Hepatocyte (in vitro differentiated cells): ENCODE measurements at regions not wholly inside any gene's neighbourhood (a gene's known extent, or its start where the extent isn't known, plus 50 kb on each side); places are given as distances from the start of the nearest gene placed in this dataset.
"Not testable (repeated sequence)": the region's sequence is repeated elsewhere in the genome, so short reads cannot be mapped to it uniquely, and the experiment has no call there.

Experiments
- DNase-seq: peaks from one replicate; pipeline ENCODE4 v3.0.0-alpha.2; 2016; ENCODE audit warnings: low spot score
- H2AFZ ChIP-seq: fragments of 200-600 bp; sonication (generic); 2 replicates; pipeline ENCODE4 v1.6.0; 2016; ENCODE audit warnings: antibody characterized with exemption, mild to moderate bottlenecking
- H3K27ac ChIP-seq: fragments of 200-600 bp; sonication (generic); 2 replicates; pipeline ENCODE4 v1.5.1; 2016; ENCODE audit warnings: mild to moderate bottlenecking
- H3K27me3 ChIP-seq: fragments of 200-600 bp; sonication (generic); 2 replicates; pipeline ENCODE4 v1.6.1; 2016
- H3K36me3 ChIP-seq: fragments of 200-600 bp; sonication (generic); replicated peaks from 2 replicates; pipeline ENCODE4 v1.5.1; 2016; ENCODE audit warnings: low read depth; ENCODE audit not compliant: insufficient read depth
- H3K4me1 ChIP-seq: fragments of 200-600 bp; sonication (generic); 2 replicates; pipeline ENCODE4 v1.5.1; 2016; ENCODE audit warnings: mild to moderate bottlenecking, moderate library complexity; ENCODE audit not compliant: insufficient read depth
- H3K4me2 ChIP-seq: fragments of 200-600 bp; sonication (generic); 2 replicates; pipeline ENCODE4 v1.6.0; 2016
- H3K4me3 ChIP-seq: fragments of 200-600 bp; sonication (generic); 2 replicates; pipeline ENCODE4 v1.5.1; 2016; ENCODE audit warnings: mild to moderate bottlenecking
- H3K79me2 ChIP-seq: fragments of 200-600 bp; sonication (generic); 2 replicates; pipeline ENCODE4 v1.6.0; 2017; ENCODE audit warnings: mild to moderate bottlenecking
- H3K9me2 ChIP-seq: fragments of 200-600 bp; sonication (generic); replicated peaks from 2 replicates; pipeline ENCODE4 v1.6.0; 2017; ENCODE audit warnings: mild to moderate bottlenecking; ENCODE audit not compliant: insufficient read depth
- H3K9me3 ChIP-seq: fragments of 200-600 bp; sonication (generic); 2 replicates; pipeline ENCODE4 v1.5.1; 2016; ENCODE audit warnings: low read depth, mild to moderate bottlenecking
- H4K20me1 ChIP-seq: fragments of 200-600 bp; sonication (generic); 2 replicates; pipeline ENCODE4 v1.6.0; 2016; ENCODE audit warnings: mild to moderate bottlenecking; ENCODE audit not compliant: insufficient read depth, poor library complexity, severe bottlenecking
- EZH2 ChIP-seq: fragments of 200-600 bp; sonication (generic); IDR thresholded peaks from 2 replicates; pipeline ENCODE4 v1.6.1; 2016; ENCODE audit warnings: antibody characterized with exemption, mild to moderate bottlenecking, borderline replicate concordance
- EZH2phosphoT487 ChIP-seq: fragments of 200-600 bp; sonication (generic); IDR thresholded peaks from one replicate; pipeline ENCODE4 v1.6.1; 2018; ENCODE audit warnings: antibody characterized with exemption, mild to moderate bottlenecking, low read depth, moderate library complexity; ENCODE audit not compliant: unreplicated experiment, severe bottlenecking
- WGBS: methylation state at CpG from one replicate; pipeline ENCODE4 v1.1.6; 2016; ENCODE audit warnings: low lambda C conversion rate; ENCODE audit errors: missing lambda C conversion rate; 5-methylcytosine and 5-hydroxymethylcytosine counted together
- TF ChIP-seq, protein P1 (sequence below): fragments of 200-600 bp; sonication (generic); IDR thresholded peaks from 2 replicates; pipeline ENCODE4 v1.5.1; 2016; ENCODE audit warnings: antibody characterized with exemption, mild to moderate bottlenecking; ENCODE audit not compliant: poor library complexity

DNA sequence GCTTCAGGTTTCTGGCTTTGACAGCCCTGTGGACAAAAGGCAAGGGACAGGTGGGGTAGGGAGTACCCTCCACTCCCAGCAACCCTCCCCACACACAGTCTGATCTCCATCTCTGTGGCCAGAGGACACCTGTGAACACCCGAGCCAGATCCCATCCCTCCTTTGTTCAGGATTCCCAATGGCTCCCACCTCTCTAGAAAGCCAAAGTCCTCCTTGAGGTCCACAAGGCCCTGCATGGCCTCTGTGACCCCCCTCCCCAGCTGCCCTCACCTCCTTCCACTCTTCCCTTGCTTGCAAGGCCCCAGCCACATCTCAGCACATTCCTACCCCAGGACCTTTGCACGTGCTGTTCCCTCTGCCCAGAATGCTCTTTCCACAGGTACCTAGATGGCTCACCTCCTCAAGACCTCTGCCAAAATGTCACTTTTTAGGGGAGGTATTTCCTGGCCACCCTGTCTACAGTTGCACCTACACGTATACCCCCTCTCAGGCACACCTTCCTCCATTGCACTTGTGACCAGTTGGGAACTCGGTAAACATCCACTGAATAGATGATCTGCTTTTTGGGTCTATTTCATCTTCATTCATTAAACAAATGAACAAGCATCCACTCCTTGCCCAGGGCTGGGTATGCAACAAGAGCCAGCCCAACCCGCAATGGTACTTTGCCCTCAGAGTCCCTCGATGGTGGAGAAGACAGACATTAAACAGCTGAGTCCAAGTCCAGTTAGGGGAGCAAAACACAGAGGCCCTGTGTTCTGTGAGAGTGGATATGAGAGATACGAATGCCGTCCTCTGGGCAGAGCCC lies 107.0 kb downstream of the CRLF3 start:
- no peaks in the 10 kb centered on the region for H3K27me3 ChIP-seq
- H3K4me2 ChIP-seq = no peak overlapping the region
- H3K27ac ChIP-seq = no peak overlapping the region
- no peaks in the 10 kb centered on the region for H3K9me2 ChIP-seq
- TF ChIP-seq EZH2 (no peak), EZH2phosphoT487 (no peak)
- TF ChIP-seq, protein P1, sequence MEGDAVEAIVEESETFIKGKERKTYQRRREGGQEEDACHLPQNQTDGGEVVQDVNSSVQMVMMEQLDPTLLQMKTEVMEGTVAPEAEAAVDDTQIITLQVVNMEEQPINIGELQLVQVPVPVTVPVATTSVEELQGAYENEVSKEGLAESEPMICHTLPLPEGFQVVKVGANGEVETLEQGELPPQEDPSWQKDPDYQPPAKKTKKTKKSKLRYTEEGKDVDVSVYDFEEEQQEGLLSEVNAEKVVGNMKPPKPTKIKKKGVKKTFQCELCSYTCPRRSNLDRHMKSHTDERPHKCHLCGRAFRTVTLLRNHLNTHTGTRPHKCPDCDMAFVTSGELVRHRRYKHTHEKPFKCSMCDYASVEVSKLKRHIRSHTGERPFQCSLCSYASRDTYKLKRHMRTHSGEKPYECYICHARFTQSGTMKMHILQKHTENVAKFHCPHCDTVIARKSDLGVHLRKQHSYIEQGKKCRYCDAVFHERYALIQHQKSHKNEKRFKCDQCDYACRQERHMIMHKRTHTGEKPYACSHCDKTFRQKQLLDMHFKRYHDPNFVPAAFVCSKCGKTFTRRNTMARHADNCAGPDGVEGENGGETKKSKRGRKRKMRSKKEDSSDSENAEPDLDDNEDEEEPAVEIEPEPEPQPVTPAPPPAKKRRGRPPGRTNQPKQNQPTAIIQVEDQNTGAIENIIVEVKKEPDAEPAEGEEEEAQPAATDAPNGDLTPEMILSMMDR = no peak
- DNase-seq = no peak
- no peak overlapping the region for H3K4me3 ChIP-seq
- no peaks in the 10 kb centered on the region for H3K36me3 ChIP-seq
- peaks cover 97% of the 10 kb centered on the region for H3K79me2 ChIP-seq
- no peaks in the 10 kb centered on the region for H3K4me1 ChIP-seq
- 95% methylated on average over 8 of the region's 8 CpGs for WGBS
- no peak overlapping the region for H2AFZ ChIP-seq
- H3K9me3 ChIP-seq = no peaks in the 10 kb centered on the region
- peaks cover 82% of the 10 kb centered on the region for H4K20me1 ChIP-seq

DNA sequence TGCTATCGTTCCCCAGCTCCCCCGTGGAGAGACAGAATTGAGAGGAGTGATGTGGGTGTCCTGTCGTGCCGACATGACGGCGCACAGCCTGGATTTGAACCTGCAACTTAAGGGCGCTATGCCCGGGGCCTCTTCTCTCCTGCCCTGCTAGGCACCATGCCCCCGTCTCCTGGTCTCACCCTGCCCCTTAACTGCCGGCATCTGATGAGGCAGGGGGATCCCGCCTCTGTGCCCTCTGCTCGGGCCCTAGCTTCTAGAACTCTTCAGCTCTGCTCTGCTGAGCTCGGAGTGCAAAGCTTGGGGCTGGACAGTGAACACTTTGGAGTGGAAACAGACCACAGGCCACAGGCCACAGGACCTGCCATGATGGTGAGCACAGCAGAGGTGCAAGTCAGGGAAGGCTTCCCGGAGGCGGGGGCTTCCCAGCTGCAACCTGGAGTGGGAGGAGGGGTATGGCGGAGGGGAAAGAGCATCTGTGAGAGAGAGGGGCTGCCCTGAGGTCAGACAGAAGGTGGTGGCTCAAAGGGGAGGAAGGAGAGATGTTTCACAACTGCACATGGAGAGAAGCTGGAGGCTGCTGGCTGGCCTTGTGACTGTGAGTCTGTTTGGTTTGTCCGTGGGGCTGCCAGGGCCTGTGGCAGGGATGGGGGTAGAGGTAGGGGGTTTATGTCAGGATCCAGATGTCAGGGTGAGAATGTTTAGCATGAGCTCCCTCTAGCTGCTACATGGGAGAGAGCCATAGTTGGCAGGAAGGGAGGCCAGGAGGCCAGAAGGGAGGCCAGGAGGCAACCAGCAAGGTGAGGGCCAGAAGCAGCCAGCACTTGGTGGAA lies 107.8 kb downstream of the CRLF3 start:
- no peak for DNase-seq
- no peak overlapping the region for H3K4me3 ChIP-seq
- H3K27me3 ChIP-seq = no peaks in the 10 kb centered on the region
- H3K79me2 ChIP-seq = peaks cover 97% of the 10 kb centered on the region
- H4K20me1 ChIP-seq = peaks cover 87% of the 10 kb centered on the region
- H3K4me1 ChIP-seq = no peaks in the 10 kb centered on the region
- WGBS = 93% methylated on average over 17 of the region's 17 CpGs
- H3K36me3 ChIP-seq = no peaks in the 10 kb centered on the region
- no peak overlapping the region for H3K27ac ChIP-seq
- TF ChIP-seq, protein P1 = peak; percentile 28
- TF ChIP-seq EZH2phosphoT487 = no peak
- no peak overlapping the region for H3K4me2 ChIP-seq
- H3K9me2 ChIP-seq = no peaks in the 10 kb centered on the region
- H2AFZ ChIP-seq = no peak overlapping the region
- no peaks in the 10 kb centered on the region for H3K9me3 ChIP-seq

DNA sequence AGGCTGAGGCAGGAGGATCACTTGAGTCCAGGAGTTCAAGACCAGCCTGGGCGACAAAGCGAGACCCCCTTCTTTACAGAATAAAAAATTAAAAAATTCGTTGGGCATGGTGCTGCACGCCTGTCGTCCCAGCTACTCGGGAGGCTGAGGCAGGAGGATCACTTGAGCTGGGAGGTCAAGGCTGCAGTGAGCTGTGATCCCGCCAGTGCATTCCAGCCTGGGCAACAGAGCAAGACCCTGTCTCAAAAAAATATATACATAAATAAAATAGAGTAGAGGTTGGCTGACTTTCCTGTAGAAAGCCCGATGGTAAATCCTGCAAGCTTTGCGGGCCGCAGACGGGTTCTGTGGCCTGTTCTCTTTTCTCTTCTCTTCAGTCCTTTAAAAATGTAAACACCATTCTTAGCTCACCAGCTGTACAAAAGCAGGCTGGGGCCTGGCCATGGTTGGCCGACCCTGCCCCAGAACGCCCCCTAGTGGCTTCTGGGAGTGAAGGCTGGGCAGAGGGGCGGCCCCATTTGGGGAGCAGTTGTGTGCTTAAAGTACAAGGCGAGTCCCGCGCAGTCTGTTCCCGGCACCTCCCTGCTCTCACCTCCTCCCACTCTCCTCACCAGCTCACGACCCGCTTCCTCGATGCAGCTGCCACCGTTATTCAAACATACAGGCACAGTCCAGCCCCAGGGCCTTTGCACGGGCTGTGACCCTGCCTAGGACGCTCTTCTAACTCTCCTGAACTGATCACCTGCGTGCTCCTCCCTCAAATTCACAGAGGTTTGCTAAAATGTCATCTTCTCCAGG lies 109.5 kb downstream of the CRLF3 start:
- peaks cover 88% of the 10 kb centered on the region for H4K20me1 ChIP-seq
- 77% methylated on average over 25 of the region's 25 CpGs for WGBS

DNA sequence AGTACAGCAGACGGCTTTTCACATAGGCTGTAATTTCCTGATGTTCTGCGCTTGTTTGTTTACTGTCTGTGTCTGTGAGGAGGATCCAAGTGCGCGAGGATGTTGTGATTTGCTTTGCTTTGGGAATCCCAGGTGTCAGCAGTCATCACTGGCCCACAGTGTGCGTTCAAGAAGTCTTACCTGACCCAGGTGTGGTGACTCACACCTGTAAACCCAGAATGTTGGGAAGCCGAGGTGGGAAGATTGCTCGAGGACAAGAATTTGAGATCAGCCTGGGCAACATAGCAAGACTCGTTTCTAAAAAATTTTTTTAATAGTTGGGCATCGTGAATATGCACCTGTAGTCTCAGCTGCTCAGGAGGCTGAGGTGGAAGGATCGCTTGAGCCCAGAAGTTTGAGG lies 110.7 kb downstream of the CRLF3 start:
- not testable (repeated sequence) for H3K27ac ChIP-seq, H3K27me3 ChIP-seq, H3K9me2 ChIP-seq, H3K4me1 ChIP-seq, H3K9me3 ChIP-seq, H3K4me2 ChIP-seq, DNase-seq, H2AFZ ChIP-seq, H3K4me3 ChIP-seq, H3K36me3 ChIP-seq
- Histone ChIP-seq H3K79me2 (peaks cover 90% of the 10 kb centered on the region), H4K20me1 (peaks cover 78% of the 10 kb centered on the region)
- WGBS = 74% methylated on average over 10 of the region's 10 CpGs

More for the DNA sequence above, 109.5 kb downstream of the CRLF3 start:
- H3K4me2 ChIP-seq, H3K9me3 ChIP-seq, H3K36me3 ChIP-seq, H2AFZ ChIP-seq, H3K27ac ChIP-seq, H3K4me1 ChIP-seq, H3K4me3 ChIP-seq, H3K9me2 ChIP-seq, H3K27me3 ChIP-seq: not testable (repeated sequence)
- peaks cover 97% of the 10 kb centered on the region for H3K79me2 ChIP-seq
- DNase-seq = peak; percentile 49
- TF ChIP-seq, protein P1 = peak; percentile 57

DNA sequence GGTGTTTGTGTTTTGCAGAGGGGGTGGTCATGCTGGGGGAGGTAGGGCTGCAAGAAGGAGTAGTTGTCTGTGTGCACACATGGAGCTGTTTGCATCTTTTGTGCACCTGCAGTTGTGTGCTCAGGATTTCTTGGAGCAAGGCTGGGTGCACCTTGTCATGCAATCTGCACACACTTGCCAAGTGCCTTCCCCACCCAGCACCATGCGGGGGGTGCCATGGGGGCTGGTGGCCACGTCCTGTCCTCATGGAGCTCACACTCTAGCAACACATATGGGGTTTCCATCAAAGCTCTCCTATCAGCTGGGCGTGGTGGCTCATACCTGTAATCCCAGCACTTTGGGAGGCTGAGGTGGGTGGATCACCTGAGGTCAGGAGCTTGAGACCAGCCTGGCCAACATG lies 111.6 kb downstream of the CRLF3 start:
- DNase-seq, H3K27ac ChIP-seq, H3K4me2 ChIP-seq, H3K9me3 ChIP-seq, H3K9me2 ChIP-seq, H3K4me3 ChIP-seq, H2AFZ ChIP-seq, H3K4me1 ChIP-seq, H3K36me3 ChIP-seq, H3K27me3 ChIP-seq: not testable (repeated sequence)
- WGBS = 81% methylated on average over 3 of the region's 3 CpGs
- Histone ChIP-seq H4K20me1 (peaks cover 68% of the 10 kb centered on the region), H3K79me2 (peaks cover 82% of the 10 kb centered on the region)
